GM21360 (cell line): ENCODE measurements at regions not wholly inside any gene's neighbourhood (a gene's known extent, or its start where the extent isn't known, plus 50 kb on each side); places are given as distances from the start of the nearest gene placed in this dataset.
A peak's percentile ranks its signal among the peaks of the same experiment; 100 is the strongest.
"Not testable (repeated sequence)": the region's sequence is repeated elsewhere in the genome, so short reads cannot be mapped to it uniquely, and the experiment has no call there.

ENCODE experiments used
- ATAC-seq: cut with Tn5 transposase; IDR thresholded peaks from one replicate; pipeline ENCODE4 v1.9.1; 2021; ENCODE audit warnings: mild to moderate bottlenecking, moderate library complexity; ENCODE audit not compliant: unreplicated experiment

- ATAC-seq = not testable (repeated sequence)
Observed at GRCh38 chr15:85263842-85264440, 116.5 kb upstream of the AKAP13 start.

DNA sequence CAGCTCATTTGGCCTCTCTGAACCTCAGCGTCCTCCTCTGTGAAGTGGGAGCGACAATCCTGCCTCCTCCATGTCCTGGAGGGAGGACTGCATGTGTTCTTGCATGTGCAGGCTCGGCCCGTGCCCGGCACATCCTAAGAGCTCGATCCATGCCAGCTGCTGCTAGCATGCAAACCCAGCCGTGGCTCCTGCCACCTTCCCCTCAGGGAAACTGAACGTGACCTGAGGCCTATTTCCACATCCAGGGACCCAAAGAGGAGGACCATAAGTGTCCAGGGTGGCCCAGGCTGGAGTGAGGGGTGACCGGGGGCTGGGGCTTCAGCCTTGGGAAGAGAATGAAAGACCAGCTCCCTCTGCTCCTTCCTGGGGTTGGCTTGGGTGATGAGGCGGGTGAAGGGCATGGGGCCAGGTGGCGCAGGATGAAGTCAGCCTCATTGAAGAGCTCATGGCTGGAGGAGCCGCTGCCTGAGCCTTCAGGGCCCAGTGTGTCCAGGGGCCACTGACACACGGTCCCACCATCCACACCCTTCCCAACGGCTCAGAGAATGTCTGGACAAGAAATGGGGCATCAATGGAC lies 115.7 kb upstream of the AKAP13 start:
- not testable (repeated sequence) for ATAC-seq

DNA sequence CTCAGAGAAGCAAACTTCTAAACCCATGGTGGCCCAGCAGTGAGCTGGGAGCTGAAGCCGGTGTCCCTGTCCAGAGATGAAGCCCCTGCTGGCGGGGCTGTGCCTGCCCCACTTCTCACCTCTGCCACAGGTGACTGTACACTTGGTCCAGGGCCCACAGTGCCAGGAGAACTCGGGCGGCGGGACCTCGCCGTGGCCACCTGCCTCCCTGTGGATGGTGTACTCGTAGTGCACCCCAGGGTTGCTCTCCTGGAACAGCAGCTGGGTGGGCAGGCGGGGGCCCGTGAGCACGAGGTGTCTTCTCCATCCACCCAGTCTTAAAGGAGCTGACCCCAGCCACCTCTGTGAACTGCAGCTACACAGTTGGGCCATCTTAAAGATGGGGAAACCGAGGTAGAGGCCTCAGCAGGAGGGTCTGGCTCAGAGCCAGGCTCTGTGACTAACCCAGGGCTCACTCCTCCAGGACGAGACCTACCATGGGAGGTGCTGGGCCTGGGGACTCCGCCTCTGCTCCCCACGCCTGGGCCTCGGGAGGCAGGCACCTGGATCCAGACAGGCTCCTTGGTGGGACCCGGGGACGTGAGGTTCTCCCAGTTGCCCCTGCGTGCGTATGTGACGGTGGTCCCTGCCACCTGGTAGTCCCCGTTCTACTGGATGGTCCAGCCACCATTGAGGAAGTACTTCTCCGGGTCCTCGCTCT lies 113.1 kb upstream of the AKAP13 start:
- ATAC-seq = not testable (repeated sequence)

DNA sequence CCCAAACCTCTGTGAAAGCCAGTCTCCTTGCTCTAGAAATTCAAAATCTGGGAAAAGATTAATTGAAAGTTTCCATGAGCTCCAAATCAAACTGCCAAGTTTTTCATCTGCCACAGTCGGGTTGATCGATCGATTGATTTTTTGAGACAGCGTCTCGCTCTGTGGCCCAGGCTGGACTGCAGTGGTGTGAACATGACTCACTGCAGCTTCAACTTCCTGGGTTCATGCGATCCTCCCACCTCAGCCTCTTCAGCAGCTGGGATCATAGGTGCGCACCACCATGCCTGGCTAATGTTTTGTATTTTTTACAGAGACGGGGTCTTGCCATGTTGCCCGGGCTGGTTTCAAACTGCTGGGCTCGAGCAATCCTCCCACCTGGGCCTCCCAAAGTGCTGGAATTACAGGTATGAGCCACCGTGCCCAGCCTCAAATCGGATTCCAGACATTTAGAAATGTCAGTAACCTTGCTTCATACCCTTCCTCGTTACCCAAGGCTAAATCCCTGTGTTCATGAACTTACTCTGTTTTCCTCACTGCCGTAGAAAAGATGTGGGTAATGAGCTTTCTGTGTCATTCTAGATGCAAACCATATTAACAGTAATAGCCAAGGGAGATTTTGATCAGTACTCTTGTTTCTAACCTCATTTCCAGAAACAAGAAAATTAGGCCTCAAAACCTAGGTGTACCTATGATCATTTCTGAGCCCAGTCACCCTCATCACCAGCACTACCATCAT lies 105.9 kb upstream of the AKAP13 start:
- no peak for ATAC-seq

- ATAC-seq = no peak
Observed at GRCh38 chr15:85276508-85276907, 103.9 kb upstream of the AKAP13 start.

DNA sequence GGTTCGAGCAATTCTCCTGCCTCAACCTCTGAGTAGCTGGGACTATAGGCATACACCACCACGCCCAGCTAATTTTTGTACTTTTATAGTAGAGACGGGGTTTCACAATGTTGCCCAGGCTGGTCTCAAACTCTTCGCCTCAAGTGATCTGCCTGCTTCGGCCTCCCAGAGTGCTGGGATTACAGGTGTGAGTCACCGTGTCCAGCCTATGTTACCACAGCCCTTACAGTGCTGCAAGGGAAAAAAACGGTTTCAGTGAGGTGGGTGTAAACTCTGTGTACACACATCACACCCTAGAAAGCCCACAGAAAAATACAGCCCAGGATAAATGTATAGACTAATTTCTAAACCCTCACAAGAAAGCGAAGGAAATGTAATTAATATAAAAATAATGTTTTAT lies 103.5 kb upstream of the AKAP13 start:
- no peak for ATAC-seq

GRCh38 chr15:85277847-85278370 lies 102.5 kb upstream of the AKAP13 start:
- no peak for ATAC-seq

DNA sequence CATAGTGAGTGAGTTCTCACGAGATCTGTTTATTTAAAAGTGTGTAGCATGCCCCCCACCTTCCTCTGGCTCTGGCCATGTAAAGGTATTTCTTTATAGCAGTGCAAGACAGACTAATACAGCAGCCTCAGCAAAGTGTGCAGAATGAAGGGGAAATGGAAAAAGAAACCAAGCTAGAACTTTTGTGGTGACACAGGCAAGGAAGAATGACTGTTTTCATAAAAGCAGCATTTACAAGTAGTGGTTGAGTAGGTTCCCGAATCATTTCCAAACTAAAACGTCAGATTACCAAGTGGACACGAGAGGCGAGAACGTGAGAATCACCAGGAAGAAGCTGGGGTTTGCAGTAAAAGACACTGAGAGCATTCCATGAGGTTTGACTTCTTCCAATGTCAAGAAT lies 100.2 kb upstream of the AKAP13 start:
- no peak for ATAC-seq

DNA sequence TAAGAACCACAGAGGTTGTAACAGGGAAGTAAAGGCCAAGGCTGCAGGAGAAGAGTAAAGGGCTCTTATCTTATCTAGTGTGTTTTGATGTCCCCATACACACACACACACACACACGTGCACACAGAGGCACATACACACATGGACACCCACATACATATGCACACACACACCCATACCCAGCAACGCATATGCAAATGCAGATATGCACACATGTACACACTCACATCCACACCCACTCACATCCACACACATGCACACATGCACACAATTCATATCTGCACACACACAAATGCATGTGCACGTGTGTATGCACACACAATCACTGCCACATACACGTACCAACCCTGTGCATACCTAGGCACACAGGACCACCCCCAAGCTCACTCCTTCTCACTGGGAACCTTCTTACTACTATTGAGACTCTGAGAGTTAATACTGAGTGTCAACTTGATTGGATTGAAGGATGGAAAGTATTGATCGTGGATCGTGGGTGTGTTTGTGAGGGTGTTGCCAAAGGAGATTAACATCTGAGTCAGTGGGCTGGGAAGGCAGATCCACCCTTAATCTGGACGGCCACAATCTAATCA lies 99.0 kb upstream of the AKAP13 start:
- ATAC-seq = no peak

DNA sequence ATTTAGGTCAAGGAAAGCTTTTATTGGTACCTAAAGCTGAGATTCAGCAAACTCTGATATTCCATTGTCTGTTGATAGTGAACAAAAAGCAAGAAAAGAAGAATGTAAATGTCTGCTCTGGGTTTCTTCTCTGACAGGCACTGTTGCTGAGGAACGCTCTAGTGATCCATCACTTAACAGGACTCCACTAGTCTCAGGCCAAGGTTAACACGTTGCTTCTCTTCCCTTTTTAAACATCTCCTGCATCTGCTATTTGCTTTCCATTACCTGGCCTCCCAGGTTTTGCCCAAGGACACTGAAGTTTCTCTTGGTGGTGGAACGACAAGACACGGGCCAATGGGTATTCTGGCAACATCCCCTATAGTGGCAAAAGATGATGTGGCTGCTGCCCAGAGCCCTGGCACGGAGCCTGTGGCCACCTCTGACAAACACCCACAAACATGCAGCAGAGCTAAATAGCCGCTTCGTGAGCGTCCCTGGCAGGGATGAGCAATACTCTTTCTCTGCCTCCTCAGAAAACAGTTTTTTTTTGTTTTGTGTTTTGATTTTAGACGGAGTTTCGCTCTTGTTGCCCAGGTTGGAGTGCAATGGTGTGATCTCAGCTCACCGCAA lies 97.8 kb upstream of the AKAP13 start:
- ATAC-seq = no peak

- peak; percentile 79 for ATAC-seq
Observed at GRCh38 chr15:85283815-85284214, 96.6 kb upstream of the AKAP13 start.

DNA sequence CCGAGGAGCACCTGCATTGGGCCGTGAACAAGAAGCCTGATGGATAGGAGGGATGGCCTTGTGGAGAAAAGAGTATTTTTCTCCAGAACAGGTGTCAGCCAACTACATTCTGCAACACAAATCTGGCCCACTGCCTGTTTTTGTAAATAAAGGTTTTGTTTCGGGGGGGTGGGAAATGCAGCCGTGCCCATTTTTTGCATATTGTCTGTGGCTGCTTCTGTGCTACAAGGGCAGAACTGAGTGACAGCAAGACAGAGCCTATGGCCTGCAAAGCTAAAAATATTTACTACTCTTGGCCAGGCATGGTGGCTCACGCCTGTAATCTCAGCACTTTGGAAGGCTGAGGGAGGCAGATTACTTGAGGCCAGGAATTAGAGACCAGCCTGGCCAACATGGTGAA lies 95.9 kb upstream of the AKAP13 start:
- peak; percentile 75 for ATAC-seq

DNA sequence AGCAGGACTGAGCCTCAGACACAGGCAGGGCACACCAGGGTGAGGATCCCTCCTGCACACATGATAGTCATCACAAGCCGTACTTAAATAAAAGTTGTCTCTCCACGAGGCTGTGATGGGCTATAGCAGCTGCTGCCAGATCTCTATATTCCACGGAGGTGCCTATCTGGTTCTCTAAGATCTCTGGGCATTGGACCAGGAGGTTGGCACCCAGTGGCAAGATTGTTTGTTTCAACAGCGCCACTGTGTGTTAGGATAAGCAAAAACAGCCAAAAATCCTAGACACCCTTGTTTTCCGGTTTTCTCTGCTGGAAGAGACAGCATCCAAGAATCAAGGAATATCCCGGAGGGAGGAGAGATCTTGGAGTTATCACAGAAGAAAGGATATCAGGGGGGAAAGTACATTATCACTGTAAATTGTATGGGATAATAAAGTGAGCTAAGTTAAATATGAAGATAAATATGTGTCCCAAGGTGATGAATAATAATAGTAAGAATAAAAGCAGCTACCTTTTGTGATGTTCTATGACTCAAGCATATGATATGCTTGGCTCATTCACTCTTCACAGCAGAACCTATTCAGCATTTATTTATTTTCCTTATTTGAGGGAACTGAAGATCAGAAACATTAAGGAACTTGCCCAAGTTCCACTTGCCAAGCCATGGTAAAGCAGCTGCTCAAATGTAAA lies 90.6 kb upstream of the AKAP13 start:
- no peak for ATAC-seq

- not testable (repeated sequence) for ATAC-seq
Observed at GRCh38 chr15:85292583-85292982, 87.8 kb upstream of the AKAP13 start.

DNA sequence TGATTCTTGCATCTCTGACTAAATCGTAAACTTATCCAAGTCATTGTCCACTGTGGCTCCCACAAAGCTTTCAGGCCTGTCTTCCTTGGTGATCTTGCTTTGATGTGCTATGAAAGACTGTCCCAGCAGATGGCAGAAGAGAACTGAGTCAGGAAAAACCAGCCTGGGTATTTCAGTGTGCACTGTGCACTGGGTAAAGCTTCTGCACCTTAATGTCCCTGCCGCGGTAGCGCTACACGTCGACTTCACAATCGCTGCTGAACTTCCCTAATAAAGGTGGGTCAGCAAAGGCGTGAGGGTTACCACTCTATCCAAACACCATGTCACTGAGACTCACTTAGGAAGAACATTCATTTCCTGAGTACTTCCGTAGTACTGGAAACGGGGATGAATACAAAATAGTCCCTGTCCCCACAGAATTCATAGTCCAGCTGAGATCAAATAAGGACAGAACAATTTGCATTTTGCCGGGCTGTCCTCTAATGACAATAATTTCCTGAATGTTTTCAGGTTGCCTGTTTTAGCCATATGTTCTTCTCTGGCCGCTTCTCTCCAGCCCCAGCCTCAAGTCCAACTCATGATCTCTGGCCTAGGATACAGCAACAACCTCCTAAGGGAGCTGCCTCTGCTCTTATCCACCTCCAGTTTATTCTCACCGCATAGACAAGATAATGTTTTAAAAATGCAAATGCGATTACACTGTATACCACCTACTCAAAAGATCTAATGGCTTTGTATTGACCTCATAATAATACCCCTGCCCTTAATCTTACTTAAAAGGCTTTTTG lies 83.6 kb upstream of the AKAP13 start:
- peak; percentile 83 for ATAC-seq

- no peak for ATAC-seq
Observed at GRCh38 chr15:85297537-85297936, 82.9 kb upstream of the AKAP13 start.

DNA sequence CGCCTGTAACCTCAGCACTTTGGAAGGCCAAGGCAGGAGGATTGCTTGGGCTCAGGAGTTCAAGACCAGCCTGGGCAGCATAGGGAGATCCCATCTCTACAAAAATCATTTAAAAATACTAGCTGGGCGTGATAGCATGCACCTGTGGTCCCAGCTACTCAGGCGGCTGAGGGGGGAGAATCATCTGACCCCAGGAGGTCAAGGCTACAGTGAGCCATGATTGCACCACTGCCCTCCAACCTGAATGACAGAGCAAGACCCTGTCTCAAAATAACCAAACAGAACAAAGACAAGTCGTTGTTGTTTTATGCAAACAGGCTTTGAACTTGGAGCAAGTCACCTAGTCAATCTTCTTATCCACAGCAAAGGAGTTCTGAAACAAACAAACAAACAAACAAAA lies 82.0 kb upstream of the AKAP13 start:
- ATAC-seq = no peak

- no peak for ATAC-seq
Observed at GRCh38 chr15:85298941-85299340, 81.5 kb upstream of the AKAP13 start.

GRCh38 chr15:85302271-85302670 lies 78.1 kb upstream of the AKAP13 start:
- ATAC-seq = no peak
